GM12892 (cell line): ENCODE measurements at regions not wholly inside any gene's neighbourhood (a gene's known extent, or its start where the extent isn't known, plus 50 kb on each side); places are given as distances from the start of the nearest gene placed in this dataset.
"Not testable (repeated sequence)": the region's sequence is repeated elsewhere in the genome, so short reads cannot be mapped to it uniquely, and the experiment has no call there.

Source experiments
- DNase-seq: peaks from one replicate; pipeline ENCODE4 v3.0.0; 2011; ENCODE audit not compliant: insufficient read length
- FAIRE-seq: peaks from 2 replicates; lab custom pipeline; 2011; peaks lifted over from hg19 to GRCh38; lab: Jason Lieb, UNC
- POLR2A ChIP-seq: IDR thresholded peaks from 2 replicates; pipeline ENCODE4 v1.6.1; 2011; ENCODE audit warnings: low read depth, low read length, control low read depth
- POLR2AphosphoS5 ChIP-seq: IDR thresholded peaks from 2 replicates; pipeline ENCODE4 v1.6.1; 2011; ENCODE audit warnings: low read depth, low read length, control low read depth
- TAF1 ChIP-seq: IDR thresholded peaks from 2 replicates; pipeline ENCODE4 v1.6.1; 2011; ENCODE audit warnings: low read depth, mild to moderate bottlenecking, control low read depth, low read length, borderline replicate concordance

- not testable (repeated sequence) for FAIRE-seq, DNase-seq
These were observed 79.5 kb upstream of the ABCD2 start for GRCh38 chr12:39699079-39699478.

GRCh38 chr12:39697108-39697507 is 77.5 kb upstream of the ABCD2 start:
- TF ChIP-seq POLR2AphosphoS5 (no peak), POLR2A (no peak), TAF1 (no peak)
- DNase-seq = no peak
- no peak for FAIRE-seq

GRCh38 chr12:39692258-39692853 is 72.8 kb upstream of the ABCD2 start:
- FAIRE-seq = no peak
- DNase-seq = no peak

GRCh38 chr12:39685854-39686657 is 66.5 kb upstream of the ABCD2 start:
- TF ChIP-seq TAF1 (no peak), POLR2AphosphoS5 (no peak), POLR2A (no peak)
- FAIRE-seq (no peak), DNase-seq (no peak)

More at GRCh38 chr12:39692258-39692853, 72.8 kb upstream of the ABCD2 start:
- TF ChIP-seq TAF1 (no peak), POLR2AphosphoS5 (no peak), POLR2A (no peak)

GRCh38 chr12:39682689-39683477 is 63.3 kb upstream of the ABCD2 start:
- DNase-seq (no peak), FAIRE-seq (peak; percentile 64)
- TF ChIP-seq TAF1 (no peak), POLR2AphosphoS5 (no peak), POLR2A (no peak)

- DNase-seq (no peak), FAIRE-seq (no peak)
- TF ChIP-seq TAF1 (no peak), POLR2A (no peak), POLR2AphosphoS5 (no peak)
These were observed 55.7 kb upstream of the ABCD2 start for GRCh38 chr12:39675263-39675662.

GRCh38 chr12:39672976-39673375 is 53.4 kb upstream of the ABCD2 start:
- DNase-seq = no peak
- TF ChIP-seq POLR2AphosphoS5 (no peak), TAF1 (no peak)
- FAIRE-seq = no peak

GRCh38 chr12:39671898-39672875 is 52.6 kb upstream of the ABCD2 start:
- no peak for DNase-seq
- no peak for TF ChIP-seq TAF1
- TF ChIP-seq POLR2A = no peak
- TF ChIP-seq POLR2AphosphoS5 = no peak
- FAIRE-seq = no peak

- not testable (repeated sequence) for DNase-seq, FAIRE-seq
These were observed 49.9 kb upstream of the ABCD2 start for GRCh38 chr12:39669539-39669938.
